HCT116 (cell line): ENCODE measurements at regions not wholly inside any gene's neighbourhood (a gene's known extent, or its start where the extent isn't known, plus 50 kb on each side); places are given as distances from the start of the nearest gene placed in this dataset.

Source experiments
- ATAC-seq: fragments of 200-7000 bp; cut with Tn5 transposase; 2 replicates; pipeline ENCODE4 v1.9.1; 2020; ENCODE audit warnings: mild to moderate bottlenecking, moderate library complexity
- BruUV-seq: library from RNA; stranded (reverse); fragments of 400-500 nt; replicated peaks from 2 replicates; lab custom pipeline; 2021; lab: Mats Ljungman, UMichigan
- CTCF ChIA-PET: fragments of 300-600 bp; sonication (Branson Sonifier 250); formaldehyde crosslinking; loops from one replicate; lab custom pipeline; 2021; ENCODE audit warnings: antibody characterized with exemption; lab: Charles Lee
- POLR2A ChIA-PET: fragments of 300-600, 350-600 bp; sonication (Branson Sonifier 250); formaldehyde crosslinking; loops from one replicate; lab custom pipeline; 2021; ENCODE audit warnings: antibody characterized with exemption; lab: Charles Lee
- RAD21 ChIA-PET, 2 experiments: fragments of 300-600 bp; sonication (Branson Sonifier 250); formaldehyde crosslinking; loops; one replicate each; lab custom pipeline; 2023; ENCODE audit warnings: low total read pairs in 2 of 2; ENCODE audit not compliant: uncharacterized antibody in 2 of 2, unreplicated experiment in 2 of 2, low non-redundant PET in 1 of 2; lab: Charles Lee
- DNase-seq: peaks from one replicate; pipeline ENCODE4 v3.0.0-alpha.2; 2010; ENCODE audit warnings: low read depth, low spot score
- H2AFZ ChIP-seq: fragments of 200-600 bp; shearing (Covaris generic), sonication (generic); 2 replicates; pipeline ENCODE4 v1.6.1; 2017; ENCODE audit warnings: low read depth, mixed run types, mixed read lengths, antibody characterized with exemption, low read length; ENCODE audit not compliant: poor library complexity, severe bottlenecking
- H3K27ac ChIP-seq: 2 replicates; pipeline ENCODE4 v1.5.1; 2012; ENCODE audit warnings: low read depth, low read length
- H3K27me3 ChIP-seq: fragments of 200-600 bp; sonication (generic); 2 replicates; pipeline ENCODE4 v1.6.1; 2016; ENCODE audit warnings: mixed run types, low read length, mixed read lengths; ENCODE audit not compliant: insufficient read depth
- H3K36me3 ChIP-seq, 2 experiments: fragments of 200-500 bp in 1 of 2; fragments of 200-600 bp in 1 of 2; sonication (Bioruptor generic) in 1 of 2; sonication (generic) in 1 of 2; 2 replicates each; pipeline versions ENCODE4 v1.5.1 to v1.6.1; 2014 to 2016; ENCODE audit warnings: low read length in 2 of 2, inconsistent platforms in 1 of 2, mixed read lengths in 1 of 2, mixed run types in 1 of 2; ENCODE audit not compliant: insufficient read depth in 2 of 2, control insufficient read depth in 1 of 2
- H3K4me1 ChIP-seq, 2 experiments: fragments of 200-600 bp in 1 of 2; sonication (generic) in 1 of 2; 2 replicates each; pipeline versions ENCODE4 v1.5.1 to v1.6.1; 2012 to 2017; ENCODE audit warnings: low read length in 2 of 2, inconsistent platforms in 1 of 2, mild to moderate bottlenecking in 1 of 2, mixed read lengths in 1 of 2, mixed run types in 1 of 2, moderate library complexity in 1 of 2; ENCODE audit not compliant: insufficient read depth in 2 of 2, control insufficient read depth in 1 of 2
- H3K4me2 ChIP-seq: fragments of 200-600 bp; sonication (generic); 2 replicates; pipeline ENCODE4 v1.6.1; 2017; ENCODE audit warnings: mixed run types, low read length, mixed read lengths
- H3K4me3 ChIP-seq, 2 experiments: fragments of 200-600 bp in 1 of 2; sonication (generic) in 1 of 2; replicated peaks in 1 of 2; 2 replicates each; pipeline ENCODE4 v1.5.1; 2011 to 2016; ENCODE audit warnings: low read length in 2 of 2, control low read depth in 1 of 2, low read depth in 1 of 2, mild to moderate bottlenecking in 1 of 2, mixed read lengths in 1 of 2, mixed run types in 1 of 2
- H3K79me2 ChIP-seq: fragments of 200-600 bp; sonication (generic); 2 replicates; pipeline ENCODE4 v1.6.1; 2017; ENCODE audit warnings: mild to moderate bottlenecking, mixed run types, low read length, moderate library complexity, mixed read lengths; ENCODE audit not compliant: insufficient read depth
- H3K9ac ChIP-seq: fragments of 200-600 bp; sonication (generic); 2 replicates; pipeline ENCODE4 v1.6.1; 2016; ENCODE audit warnings: low read length, mixed read lengths
- H3K9me2 ChIP-seq: fragments of 200-600 bp; sonication (generic), shearing (Covaris generic); 2 replicates; pipeline ENCODE4 v1.6.1; 2017; ENCODE audit warnings: mixed run types, mild to moderate bottlenecking, moderate library complexity; ENCODE audit not compliant: insufficient read depth
- H3K9me3 ChIP-seq, 2 experiments: fragments of 200-500 bp in 1 of 2; fragments of 200-600 bp in 1 of 2; sonication (Bioruptor generic) in 1 of 2; sonication (generic) in 1 of 2; 2 replicates each; pipeline ENCODE4 v1.6.1; 2014 to 2017; ENCODE audit warnings: low read length in 2 of 2, mixed read lengths in 2 of 2, inconsistent platforms in 1 of 2, low read depth in 1 of 2, mild to moderate bottlenecking in 1 of 2, mixed run types in 1 of 2, moderate library complexity in 1 of 2; ENCODE audit not compliant: control insufficient read depth in 1 of 2, insufficient read depth in 1 of 2
- H4K20me1 ChIP-seq: fragments of 200-600 bp; sonication (generic), shearing (Covaris generic); 2 replicates; pipeline ENCODE4 v1.6.1; 2017; ENCODE audit warnings: mixed run types, mild to moderate bottlenecking, moderate library complexity; ENCODE audit not compliant: insufficient read depth
- ATF3 ChIP-seq: IDR thresholded peaks from 2 replicates; pipeline ENCODE4 v1.6.1; 2012
- CEBPB ChIP-seq: IDR thresholded peaks from 2 replicates; pipeline ENCODE4 v1.6.1; 2012; ENCODE audit warnings: low read depth
- CTCF ChIP-seq, 3 experiments: fragments of 200-600 bp in 1 of 3; sonication (generic) in 1 of 3; IDR thresholded peaks in 2 of 3; conservative IDR thresholded peaks in 1 of 3; 2 replicates each; pipeline ENCODE4 v1.5.1; 2012 to 2017; ENCODE audit warnings: low read depth in 2 of 3, low read length in 2 of 3, antibody characterized with exemption in 1 of 3, borderline replicate concordance in 1 of 3, control low read depth in 1 of 3, mild to moderate bottlenecking in 1 of 3, mixed read lengths in 1 of 3, mixed run types in 1 of 3, moderate library complexity in 1 of 3; ENCODE audit not compliant: insufficient read depth in 1 of 3
- EZH2 ChIP-seq: fragments of 200-600 bp; sonication (generic); IDR thresholded peaks from 2 replicates; pipeline ENCODE4 v1.6.1; 2017; ENCODE audit warnings: antibody characterized with exemption, mixed run types
- EZH2phosphoT487 ChIP-seq: fragments of 200-600 bp; IDR thresholded peaks from 2 replicates; pipeline ENCODE4 v1.6.1; 2018; ENCODE audit warnings: antibody characterized with exemption, borderline replicate concordance
- FOSL1 ChIP-seq: IDR thresholded peaks from 2 replicates; pipeline ENCODE4 v1.6.1; 2012; ENCODE audit warnings: low read depth
- MAX ChIP-seq: IDR thresholded peaks from 2 replicates; pipeline ENCODE4 v1.6.1; 2012
- POLR2A ChIP-seq: IDR thresholded peaks from 2 replicates; pipeline ENCODE4 v1.7.0; 2011; ENCODE audit warnings: borderline replicate concordance; ENCODE audit not compliant: insufficient read depth, insufficient read length; ENCODE audit errors: extremely low read depth
- POLR2AphosphoS5 ChIP-seq: IDR thresholded peaks from 2 replicates; pipeline ENCODE4 v1.6.1; 2011; ENCODE audit warnings: mild to moderate bottlenecking, low read depth, low read length, moderate library complexity
- REST ChIP-seq: IDR thresholded peaks from 2 replicates; pipeline ENCODE4 v1.6.1; 2012; ENCODE audit warnings: low read depth
- SP1 ChIP-seq: IDR thresholded peaks from 2 replicates; pipeline ENCODE4 v1.6.1; 2012; ENCODE audit warnings: low read depth
- SRF ChIP-seq: IDR thresholded peaks from 2 replicates; pipeline ENCODE4 v1.6.1; 2012; ENCODE audit warnings: low read depth
- TCF7L2 ChIP-seq: IDR thresholded peaks from 2 replicates; pipeline ENCODE4 v1.7.0; 2011; ENCODE audit warnings: borderline replicate concordance, inconsistent platforms; ENCODE audit not compliant: insufficient read depth, insufficient read length; ENCODE audit errors: extremely low read depth
- YY1 ChIP-seq: IDR thresholded peaks from 2 replicates; pipeline ENCODE4 v1.6.1; 2011; ENCODE audit warnings: low read length, low read depth, moderate library complexity, mild to moderate bottlenecking; ENCODE audit not compliant: insufficient replicate concordance; ENCODE audit errors: extremely low read depth
- ZBTB33 ChIP-seq: IDR thresholded peaks from 2 replicates; pipeline ENCODE4 v1.6.1; 2011; ENCODE audit warnings: mild to moderate bottlenecking, low read length, moderate library complexity; ENCODE audit not compliant: insufficient replicate concordance; ENCODE audit errors: extremely low read depth
- ZFX ChIP-seq: fragments of 450-650 bp; IDR thresholded peaks from 2 replicates; pipeline ENCODE4 v1.6.1; 2017
- intact Hi-C: fragments of 100-400 bp; cut with micrococcal nuclease; formaldehyde crosslinking; loops from 2 replicates; pipeline ENCODE4 v1.10.0; 2022

- H3K79me2 ChIP-seq: no peaks in the 10 kb centered on the region
- H3K9me2 ChIP-seq: no peaks in the 10 kb centered on the region
- ChIA-PET CTCF (no interaction called here), POLR2A (no interaction called here), RAD21 (no interaction called here)
- H3K27me3 ChIP-seq: no peaks in the 10 kb centered on the region
- no peak for DNase-seq
- no peak for TF ChIP-seq MAX
- no peak for TF ChIP-seq YY1
- no peak for TF ChIP-seq ZBTB33
- TF ChIP-seq CTCF (IDR thresholded peaks at IDR 0.05 in 2 of 3, conservative IDR thresholded peaks at IDR 0.05 in 1 of 3; ENCODE audit: borderline replicate concordance in 1 of 3, insufficient read depth in 1 of 3, low read depth in 2 of 3, low read length in 2 of 3): no peak
- TF ChIP-seq POLR2AphosphoS5: no peak
- TF ChIP-seq EZH2phosphoT487: no peak
- TF ChIP-seq TCF7L2: no peak
- no peak for TF ChIP-seq EZH2
- no peak for TF ChIP-seq CEBPB
- no peak for TF ChIP-seq FOSL1
- TF ChIP-seq SRF: no peak
- no peak for TF ChIP-seq REST
- no peak for TF ChIP-seq POLR2A
- TF ChIP-seq ATF3: no peak
- no peak for TF ChIP-seq ZFX
- TF ChIP-seq SP1: no peak
- BruUV-seq: no TSS peak
- H4K20me1 ChIP-seq: no peaks in the 10 kb centered on the region
- no peaks in the 10 kb centered on the region for H3K36me3 ChIP-seq
- H3K9me3 ChIP-seq: no peaks in the 10 kb centered on the region
- H3K4me1 ChIP-seq: no peaks in the 10 kb centered on the region
- no peak overlapping the region for H2AFZ ChIP-seq
- no peak overlapping the region for H3K4me3 ChIP-seq
- intact Hi-C loops: no loop called here
- ATAC-seq: no peak
- no peak overlapping the region for H3K9ac ChIP-seq
- H3K4me2 ChIP-seq: no peak overlapping the region
- H3K27ac ChIP-seq: no peak overlapping the region
Observed at GRCh38 chr4:28221536-28221935, 1360.9 kb downstream of the STIM2 start.
